AG04450 (cell line): ENCODE measurements at regions not wholly inside any gene's neighbourhood (a gene's known extent, or its start where the extent isn't known, plus 50 kb on each side); places are given as distances from the start of the nearest gene placed in this dataset.
"Not testable (repeated sequence)": the region's sequence is repeated elsewhere in the genome, so short reads cannot be mapped to it uniquely, and the experiment has no call there.

Experiments used
- CTCF ChIA-PET: fragments of 300-600, 350-600 bp; formaldehyde crosslinking; extraction: SDS; loops from one replicate; lab custom pipeline; 2022; ENCODE audit warnings: antibody characterized with exemption, inconsistent platforms; lab: Charles Lee
- POLR2A ChIA-PET: fragments of 350-600 bp; formaldehyde crosslinking; extraction: SDS; loops from one replicate; lab custom pipeline; 2021; ENCODE audit warnings: antibody characterized with exemption, inconsistent platforms; lab: Yijun Ruan, JAX
- DNase-seq: peaks from one replicate; pipeline ENCODE4 v3.0.0-alpha.2; 2011; ENCODE audit warnings: low read depth, low spot score
- H3K27ac ChIP-seq: one replicate; pipeline ENCODE4 v1.5.1; 2012; ENCODE audit warnings: low read depth, low read length, control low read depth
- H3K27me3 ChIP-seq: one replicate; pipeline ENCODE4 v1.6.0; 2012; ENCODE audit warnings: low read length; ENCODE audit not compliant: control insufficient read depth, insufficient read depth
- H3K4me3 ChIP-seq: 2 replicates; pipeline ENCODE4 v1.5.1; 2011; ENCODE audit warnings: mild to moderate bottlenecking, low read depth, low read length, control low read depth
- H3K9me3 ChIP-seq: 2 replicates; pipeline ENCODE4 v1.5.1; 2012; ENCODE audit warnings: low read length; ENCODE audit not compliant: control insufficient read depth, insufficient read depth
- CTCF ChIP-seq: IDR thresholded peaks from 2 replicates; pipeline ENCODE4 v1.5.1; 2011; ENCODE audit warnings: low read depth, low read length, control low read depth, inconsistent platforms

GRCh38 chr5:118070041-118070440 lies 918.3 kb downstream of the DTWD2 start:
- H3K4me3 ChIP-seq, result no peak overlapping the region
- no peak for TF ChIP-seq CTCF
- POLR2A ChIA-PET, result no interaction called here
- DNase-seq, result no peak
- H3K27ac ChIP-seq, result no peak overlapping the region
- CTCF ChIA-PET, result no interaction called here
- H3K9me3 ChIP-seq, result no peaks in the 10 kb centered on the region
- H3K27me3 ChIP-seq, result no peaks in the 10 kb centered on the region

GRCh38 chr5:118069452-118069851 lies 918.9 kb downstream of the DTWD2 start:
- ChIA-PET CTCF (no interaction called here), POLR2A (no interaction called here)
- Histone ChIP-seq H3K27ac (no peak overlapping the region), H3K9me3 (no peaks in the 10 kb centered on the region), H3K4me3 (no peak overlapping the region), H3K27me3 (no peaks in the 10 kb centered on the region)
- no peak for DNase-seq
- TF ChIP-seq CTCF, result no peak

- no peak overlapping the region for H3K27ac ChIP-seq
- H3K4me3 ChIP-seq, result no peak overlapping the region
- no peaks in the 10 kb centered on the region for H3K27me3 ChIP-seq
- no peak for DNase-seq
- TF ChIP-seq CTCF, result no peak
- H3K9me3 ChIP-seq, result no peaks in the 10 kb centered on the region
- ChIA-PET POLR2A (no interaction called here), CTCF (no interaction called here)
Measured at GRCh38 chr5:118068886-118069285, 919.5 kb downstream of the DTWD2 start.

- H3K27me3 ChIP-seq, CTCF ChIA-PET, POLR2A ChIA-PET, H3K27ac ChIP-seq, DNase-seq, H3K4me3 ChIP-seq, H3K9me3 ChIP-seq: not testable (repeated sequence)
Measured at GRCh38 chr5:118063836-118064235, 924.5 kb downstream of the DTWD2 start.

GRCh38 chr5:118060833-118061232 lies 927.5 kb downstream of the DTWD2 start:
- 0 out of 2 replicates have a peak, but pooled peaks have one; percentile 4 for TF ChIP-seq CTCF
- Histone ChIP-seq H3K4me3 (no peak overlapping the region), H3K9me3 (no peaks in the 10 kb centered on the region), H3K27me3 (no peaks in the 10 kb centered on the region), H3K27ac (no peak overlapping the region)
- DNase-seq, result no peak
- POLR2A ChIA-PET, result no interaction called here
- CTCF ChIA-PET, result no interaction called here

- CTCF ChIA-PET, result no interaction called here
- POLR2A ChIA-PET, result no interaction called here
- no peak for DNase-seq
Measured at GRCh38 chr5:118052503-118052902, 935.8 kb downstream of the DTWD2 start.

More at GRCh38 chr5:118052503-118052902, 935.8 kb downstream of the DTWD2 start:
- Histone ChIP-seq H3K27me3 (no peaks in the 10 kb centered on the region), H3K27ac (no peak overlapping the region), H3K9me3 (no peaks in the 10 kb centered on the region), H3K4me3 (no peak overlapping the region)
- no peak for TF ChIP-seq CTCF
